HL-60/S4 treated with retinoic acid at 250 ng/mL for 4 days and 3 days (cell line): ENCODE measurements at regions not wholly inside any gene's neighbourhood (a gene's known extent, or its start where the extent isn't known, plus 50 kb on each side); places are given as distances from the start of the nearest gene placed in this dataset.
"Not testable (repeated sequence)": the region's sequence is repeated elsewhere in the genome, so short reads cannot be mapped to it uniquely, and the experiment has no call there.

Experiments used
- in situ Hi-C: fragments of 300-500 bp; cut with MboI; formaldehyde crosslinking; loops from 2 replicates; pipeline ENCODE4 v1.7.0; 2022; ENCODE audit warnings: low sequenced_read_pairs

- in situ Hi-C loops = no loop called here
Measured at GRCh38 chr2:236367506-236368289, 103.5 kb upstream of the ASB18 start.

GRCh38 chr2:236369661-236370062, 105.5 kb upstream of the ASB18 start:
- in situ Hi-C loops = no loop called here

GRCh38 chr2:236370847-236371409, 106.7 kb upstream of the ASB18 start:
- in situ Hi-C loops = no loop called here

- in situ Hi-C loops = no loop called here
Measured at GRCh38 chr2:236375973-236376476, 111.8 kb upstream of the ASB18 start.

- in situ Hi-C loops = no loop called here
Measured at GRCh38 chr2:236376566-236377244, 112.5 kb upstream of the ASB18 start.

- in situ Hi-C loops = no loop called here
Measured at GRCh38 chr2:236380051-236380612, 115.9 kb upstream of the ASB18 start.

GRCh38 chr2:236381253-236381652, 117.0 kb upstream of the ASB18 start:
- in situ Hi-C loops = not testable (repeated sequence)

- in situ Hi-C loops = not testable (repeated sequence)
Measured at GRCh38 chr2:236389284-236390216, 125.3 kb upstream of the ASB18 start.

GRCh38 chr2:236393101-236393500, 128.9 kb upstream of the ASB18 start:
- in situ Hi-C loops = no loop called here

GRCh38 chr2:236393581-236393980, 129.4 kb upstream of the ASB18 start:
- in situ Hi-C loops = no loop called here

- in situ Hi-C loops = no loop called here
Measured at GRCh38 chr2:236394571-236394970, 130.4 kb upstream of the ASB18 start.

- in situ Hi-C loops = no loop called here
Measured at GRCh38 chr2:236395067-236395466, 130.9 kb upstream of the ASB18 start.

- in situ Hi-C loops = no loop called here
Measured at GRCh38 chr2:236396818-236397350, 132.7 kb upstream of the ASB18 start.

GRCh38 chr2:236397681-236398080, 133.5 kb upstream of the ASB18 start:
- in situ Hi-C loops = no loop called here

GRCh38 chr2:236399409-236399808, 135.2 kb upstream of the ASB18 start:
- in situ Hi-C loops = no loop called here

- in situ Hi-C loops = no loop called here
Measured at GRCh38 chr2:236400046-236400574, 135.9 kb upstream of the ASB18 start.

GRCh38 chr2:236400594-236401360, 136.6 kb upstream of the ASB18 start:
- in situ Hi-C loops = no loop called here

- in situ Hi-C loops = no loop called here
Measured at GRCh38 chr2:236402033-236402790, 138.0 kb upstream of the ASB18 start.
